CD14-positive monocyte (primary cell): ENCODE measurements at regions not wholly inside any gene's neighbourhood (a gene's known extent, or its start where the extent isn't known, plus 50 kb on each side); places are given as distances from the start of the nearest gene placed in this dataset.
"Not testable (repeated sequence)": the region's sequence is repeated elsewhere in the genome, so short reads cannot be mapped to it uniquely, and the experiment has no call there.

ENCODE experiments used
- DNase-seq, 3 donors: peaks; one replicate each; pipeline ENCODE4 v3.0.0-alpha.2; 2011 to 2022
- H2AFZ ChIP-seq: 2 replicates; pipeline ENCODE4 v1.6.0; 2012; ENCODE audit warnings: mild to moderate bottlenecking, low read depth, low read length, inconsistent platforms; ENCODE audit not compliant: insufficient read depth, poor library complexity, severe bottlenecking
- H3K27ac ChIP-seq, 2 donors: 1 replicate in 1 of 2; 2 replicates in 1 of 2; pipeline ENCODE4 v1.5.1; 2012 to 2013; ENCODE audit warnings: low read length in 2 of 2, control low read depth in 1 of 2, inconsistent platforms in 1 of 2, low read depth in 1 of 2, mild to moderate bottlenecking in 1 of 2
- H3K27me3 ChIP-seq, 2 donors: one replicate each; pipeline versions ENCODE4 v1.6.0 to v1.6.1; 2011 to 2013; ENCODE audit warnings: low read length in 2 of 2; ENCODE audit not compliant: control insufficient read depth in 2 of 2, insufficient read depth in 2 of 2
- H3K36me3 ChIP-seq, 2 donors: replicated peaks in 1 of 2; 1 replicate in 1 of 2; 2 replicates in 1 of 2; pipeline versions ENCODE4 v1.5.1 to v1.6.1; 2012 to 2013; ENCODE audit warnings: low read length in 2 of 2, control low read depth in 1 of 2, inconsistent platforms in 1 of 2, mild to moderate bottlenecking in 1 of 2; ENCODE audit not compliant: insufficient read depth in 2 of 2, control insufficient read depth in 1 of 2
- H3K4me1 ChIP-seq, 2 donors: 1 replicate in 1 of 2; 2 replicates in 1 of 2; pipeline versions ENCODE4 v1.5.1 to v1.6.1; 2012 to 2013; ENCODE audit warnings: low read length in 2 of 2, control low read depth in 1 of 2, inconsistent platforms in 1 of 2, mild to moderate bottlenecking in 1 of 2, moderate library complexity in 1 of 2; ENCODE audit not compliant: insufficient read depth in 2 of 2, control insufficient read depth in 1 of 2
- H3K4me2 ChIP-seq: replicated peaks from 2 replicates; pipeline ENCODE3; 2012; ENCODE audit warnings: low read length, moderate library complexity, mild to moderate bottlenecking; ENCODE audit not compliant: poor library complexity, severe bottlenecking; ENCODE audit errors: extremely low read depth
- H3K4me3 ChIP-seq, 3 experiments: fragments of 200-600 bp in 1 of 3; sonication (generic) in 1 of 3; replicated peaks in 1 of 3; 1 replicate in 2 of 3; 2 replicates in 1 of 3; pipeline ENCODE4 v1.5.1; 2011 to 2013; ENCODE audit warnings: low read length in 3 of 3, mild to moderate bottlenecking in 3 of 3, control low read depth in 2 of 3, low read depth in 2 of 3, inconsistent platforms in 1 of 3, moderate library complexity in 1 of 3
- H3K79me2 ChIP-seq: 2 replicates; pipeline ENCODE4 v1.6.0; 2012; ENCODE audit warnings: mild to moderate bottlenecking, control low read depth, inconsistent platforms, low read length, moderate library complexity; ENCODE audit not compliant: insufficient read depth
- H3K9ac ChIP-seq: 2 replicates; pipeline ENCODE4 v1.6.0; 2017; ENCODE audit warnings: low read length, mild to moderate bottlenecking; ENCODE audit not compliant: insufficient read depth, poor library complexity, severe bottlenecking
- H3K9me3 ChIP-seq, 2 donors: replicated peaks in 1 of 2; 1 replicate in 1 of 2; 2 replicates in 1 of 2; pipeline versions ENCODE4 v1.5.1 to v1.6.1; 2012 to 2013; ENCODE audit warnings: low read length in 2 of 2, control low read depth in 1 of 2; ENCODE audit not compliant: control insufficient read depth in 1 of 2, insufficient read depth in 1 of 2
- H4K20me1 ChIP-seq: 2 replicates; pipeline ENCODE4 v1.6.0; 2012; ENCODE audit warnings: mild to moderate bottlenecking, low read length, control low read depth, moderate library complexity; ENCODE audit not compliant: insufficient read depth
- H3K27ac Mint-ChIP-seq, 7 donors: one replicate each; pipeline ENCODE4 v1.8.0; 2020; ENCODE audit warnings: mild to moderate bottlenecking in 7 of 7, mixed read lengths in 7 of 7, moderate library complexity in 6 of 7, inconsistent platforms in 2 of 7
- H3K27me3 Mint-ChIP-seq, 3 donors: one replicate each; pipeline ENCODE4 v1.8.0; 2021 to 2022; ENCODE audit warnings: low read depth in 3 of 3, mild to moderate bottlenecking in 3 of 3, mixed read lengths in 3 of 3, moderate library complexity in 3 of 3, inconsistent platforms in 1 of 3
- H3K36me3 Mint-ChIP-seq, 2 donors: one replicate each; pipeline ENCODE4 v1.8.0; 2020; ENCODE audit warnings: mixed read lengths in 2 of 2, inconsistent platforms in 1 of 2, mild to moderate bottlenecking in 1 of 2
- H3K4me1 Mint-ChIP-seq: one replicate; pipeline ENCODE4 v1.8.0; 2020; ENCODE audit warnings: mild to moderate bottlenecking, mixed read lengths
- H3K4me3 Mint-ChIP-seq, 2 donors: one replicate each; pipeline ENCODE4 v1.8.0; 2020; ENCODE audit warnings: mild to moderate bottlenecking in 2 of 2, mixed read lengths in 2 of 2, moderate library complexity in 1 of 2
- H3K9me3 Mint-ChIP-seq, 7 donors: one replicate each; pipeline ENCODE4 v1.8.0; 2020 to 2022; ENCODE audit warnings: mixed read lengths in 7 of 7, mild to moderate bottlenecking in 6 of 7, moderate library complexity in 6 of 7, inconsistent platforms in 2 of 7
- CTCF ChIP-seq: fragments of 200-600 bp; IDR thresholded peaks from one replicate; pipeline ENCODE4 v1.8.0; 2022; ENCODE audit warnings: antibody characterized with exemption, mild to moderate bottlenecking
- WGBS: methylation state at CpG from one replicate; pipeline ENCODE4 v1.1.5; 2013; ENCODE audit warnings: missing lambda C conversion rate; ENCODE audit not compliant: insufficient coverage; 5-methylcytosine and 5-hydroxymethylcytosine counted together
- intact Hi-C, 2 donors: fragments of 100-400 bp; cut with micrococcal nuclease; formaldehyde crosslinking; loops; one replicate each; pipeline versions ENCODE4 v1.15.0 to v1.15.1; 2023

- H3K27ac Mint-ChIP-seq: no peak overlapping the region
- DNase-seq: no peak
These were observed 75.6 kb upstream of the RXFP1 start for GRCh38 chr4:158446106-158446505.

GRCh38 chr4:158450741-158451140 lies 70.9 kb upstream of the RXFP1 start:
- intact Hi-C loops: no loop called here
- no peak overlapping the region for H3K4me2 ChIP-seq
- H3K9me3 Mint-ChIP-seq: peaks cover 0 to 5% (median 0%) of the 10 kb centered on the region in 7 donors
- no peaks in the 10 kb centered on the region for H4K20me1 ChIP-seq
- no CpG with 5 or more reads among the region's 1 CpG for WGBS
- no peaks in the 10 kb centered on the region for H3K4me1 ChIP-seq
- H3K79me2 ChIP-seq: no peaks in the 10 kb centered on the region
- H3K4me3 ChIP-seq: no peak overlapping the region
- no peaks in the 10 kb centered on the region for H3K36me3 ChIP-seq
- H3K9ac ChIP-seq: no peak overlapping the region
- no peak overlapping the region for H3K27ac Mint-ChIP-seq
- no peaks in the 10 kb centered on the region for H3K4me1 Mint-ChIP-seq
- no peaks in the 10 kb centered on the region for H3K36me3 Mint-ChIP-seq
- no peaks in the 10 kb centered on the region for H3K27me3 ChIP-seq
- no peaks in the 10 kb centered on the region for H3K9me3 ChIP-seq
- no peak overlapping the region for H2AFZ ChIP-seq
- DNase-seq: no peak
- H3K27me3 Mint-ChIP-seq: peaks cover 1 to 3% (median 3%) of the 10 kb centered on the region in 3 donors
- no peak for TF ChIP-seq CTCF
- H3K27ac ChIP-seq: no peak overlapping the region
- H3K4me3 Mint-ChIP-seq: no peak overlapping the region

More at GRCh38 chr4:158446106-158446505, 75.6 kb upstream of the RXFP1 start:
- no peaks in the 10 kb centered on the region for H3K27me3 ChIP-seq
- Mint-ChIP-seq H3K36me3 (no peaks in the 10 kb centered on the region), H3K27me3 (peaks cover 2 to 8% (median 3%) of the 10 kb centered on the region in 3 donors), H3K4me3 (no peak overlapping the region), H3K9me3 (peaks cover 0 to 3% (median 0%) of the 10 kb centered on the region in 7 donors), H3K4me1 (no peaks in the 10 kb centered on the region)
- intact Hi-C loops: no loop called here
- H3K4me3 ChIP-seq: no peak overlapping the region
- H3K9ac ChIP-seq: no peak overlapping the region
- H4K20me1 ChIP-seq: no peaks in the 10 kb centered on the region
- no peaks in the 10 kb centered on the region for H3K4me1 ChIP-seq
- no peaks in the 10 kb centered on the region for H3K79me2 ChIP-seq
- H3K27ac ChIP-seq: no peak overlapping the region
- no peak overlapping the region for H3K4me2 ChIP-seq
- no peaks in the 10 kb centered on the region for H3K36me3 ChIP-seq
- no peak for TF ChIP-seq CTCF
- no peaks in the 10 kb centered on the region for H3K9me3 ChIP-seq
- WGBS: 67% methylated on average over 1 of the region's 2 CpGs
- H2AFZ ChIP-seq: no peak overlapping the region

DNA sequence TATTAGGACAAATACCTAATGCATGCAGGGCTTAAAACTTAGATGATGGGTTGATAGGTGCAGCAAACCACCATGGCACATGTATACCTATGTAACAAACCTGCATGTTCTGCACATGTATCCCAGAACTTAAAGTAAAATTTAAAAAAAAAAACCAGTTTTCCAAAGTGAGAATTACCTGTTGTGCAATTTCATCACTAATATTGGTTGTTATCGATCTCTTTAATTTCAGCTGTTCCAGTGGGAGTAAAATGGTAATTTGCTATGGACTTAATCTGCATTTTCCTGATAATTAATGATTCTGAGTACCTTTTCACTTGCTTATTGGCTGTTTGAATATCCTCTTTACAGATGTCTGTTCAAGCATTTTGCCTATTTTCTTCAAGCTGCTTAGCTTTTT lies 69.6 kb upstream of the RXFP1 start:
- H3K4me1 Mint-ChIP-seq: not testable (repeated sequence)

More for the DNA sequence above, 69.6 kb upstream of the RXFP1 start:
- H3K27ac ChIP-seq, H3K4me2 ChIP-seq, H3K79me2 ChIP-seq, H3K4me1 ChIP-seq, H3K9me3 ChIP-seq, H4K20me1 ChIP-seq, H3K36me3 ChIP-seq, H3K27me3 Mint-ChIP-seq, H3K36me3 Mint-ChIP-seq, H3K9ac ChIP-seq, H2AFZ ChIP-seq, H3K4me3 Mint-ChIP-seq, DNase-seq, H3K4me3 ChIP-seq, H3K27ac Mint-ChIP-seq, intact Hi-C loops, H3K27me3 ChIP-seq, H3K9me3 Mint-ChIP-seq: not testable (repeated sequence)
- no CpG with 5 or more reads among the region's 1 CpG for WGBS
